ENCODE measurements at regions not wholly inside any gene's neighbourhood (a gene's known extent, or its start where the extent isn't known, plus 50 kb on each side); places are given as distances from the start of the nearest gene placed in this dataset.

- no peak for TF ChIP-seq CTCF (IDR thresholded peaks at IDR 0.05)
- TF ChIP-seq POLR2AphosphoS5 (IDR thresholded peaks at IDR 0.05) = no peak
These were observed 145.3 kb upstream of the DCN start for GRCh38 chr12:91327889-91328288.
